B cell (primary cell): ENCODE measurements at regions not wholly inside any gene's neighbourhood (a gene's known extent, or its start where the extent isn't known, plus 50 kb on each side); places are given as distances from the start of the nearest gene placed in this dataset.

Experiments
- ATAC-seq: fragments of 200-7000 bp; cut with Tn5 transposase; one replicate; pipeline ENCODE4 v1.10.0; 2021; ENCODE audit warnings: low read depth, mild to moderate bottlenecking, moderate number of reproducible peaks, moderate library complexity
- CTCF ChIA-PET: fragments of 350-600 bp; sonication (Branson Sonifier 250); formaldehyde crosslinking; loops from one replicate; lab custom pipeline; 2021; ENCODE audit warnings: antibody characterized with exemption, inconsistent platforms; lab: Charles Lee
- POLR2A ChIA-PET: fragments of 350-600 bp; sonication (Branson Sonifier 250); formaldehyde crosslinking; loops from one replicate; lab custom pipeline; 2021; ENCODE audit warnings: antibody characterized with exemption; lab: Charles Lee
- DNase-seq: peaks from one replicate; pipeline ENCODE4 v3.0.0; 2013
- H2AFZ ChIP-seq: 2 replicates; pipeline ENCODE4 v1.6.1; 2012; ENCODE audit warnings: mild to moderate bottlenecking, low read depth, low read length; ENCODE audit not compliant: insufficient read depth, poor library complexity, severe bottlenecking
- H3K27ac ChIP-seq, 2 donors: 1 replicate in 1 of 2; 2 replicates in 1 of 2; pipeline ENCODE4 v1.5.1; 2012 to 2013; ENCODE audit warnings: low read length in 2 of 2, mild to moderate bottlenecking in 2 of 2, moderate library complexity in 1 of 2
- H3K27me3 ChIP-seq, 4 experiments: fragments of 200-600 bp in 1 of 4; sonication (generic) in 1 of 4; replicated peaks in 1 of 4; 1 replicate in 2 of 4; 2 replicates in 2 of 4; pipeline versions ENCODE4 v1.6.1 to v1.7.0; 2013 to 2016; ENCODE audit warnings: low read length in 3 of 4, mild to moderate bottlenecking in 2 of 4, mixed read lengths in 1 of 4, moderate library complexity in 1 of 4; ENCODE audit not compliant: insufficient read depth in 4 of 4, control insufficient read depth in 3 of 4; ENCODE audit errors: control extremely low read depth in 1 of 4
- H3K36me3 ChIP-seq, 2 experiments: replicated peaks in 1 of 2; 1 replicate in 1 of 2; 2 replicates in 1 of 2; pipeline versions ENCODE4 v1.6.1 to v1.7.1; 2013; ENCODE audit warnings: low read length in 1 of 2; ENCODE audit not compliant: insufficient read depth in 2 of 2, control insufficient read depth in 1 of 2; ENCODE audit errors: control extremely low read depth in 1 of 2, extremely low read depth in 1 of 2
- H3K4me1 ChIP-seq, 2 donors: fragments of 200-600 bp in 1 of 2; sonication (generic) in 1 of 2; 1 replicate in 1 of 2; 2 replicates in 1 of 2; pipeline versions ENCODE4 v1.5.1 to v1.6.1; 2013 to 2017; ENCODE audit warnings: low read length in 2 of 2; ENCODE audit not compliant: control insufficient read depth in 2 of 2, insufficient read depth in 2 of 2
- H3K4me2 ChIP-seq: replicated peaks from 2 replicates; pipeline ENCODE3; 2012; ENCODE audit warnings: mild to moderate bottlenecking, low read depth, low read length; ENCODE audit not compliant: poor library complexity, severe bottlenecking
- H3K4me3 ChIP-seq, 5 experiments: fragments of 200-600 bp in 1 of 5; sonication (generic) in 1 of 5; 1 replicate in 3 of 5; 2 replicates in 2 of 5; pipeline versions ENCODE4 v1.5.1 to v1.7.0; 2011 to 2016; ENCODE audit warnings: low read length in 4 of 5, mild to moderate bottlenecking in 4 of 5, low read depth in 2 of 5, control low read depth in 1 of 5, moderate library complexity in 1 of 5; ENCODE audit not compliant: insufficient read depth in 1 of 5; ENCODE audit errors: control extremely low read depth in 1 of 5, extremely low read depth in 1 of 5
- H3K79me2 ChIP-seq: fragments of 200-600 bp; sonication (generic); one replicate; pipeline ENCODE4 v1.6.0; 2016; ENCODE audit warnings: low read length; ENCODE audit not compliant: control insufficient read depth, insufficient read depth
- H3K9ac ChIP-seq: fragments of 200-600 bp; sonication (generic); 2 replicates; pipeline ENCODE4 v1.6.1; 2017; ENCODE audit warnings: mild to moderate bottlenecking, low read length, moderate library complexity
- H3K9me3 ChIP-seq, 3 donors: one replicate each; pipeline versions ENCODE4 v1.6.1 to v1.7.1; 2013; ENCODE audit warnings: low read length in 2 of 3; ENCODE audit not compliant: control insufficient read depth in 2 of 3, insufficient read depth in 1 of 3; ENCODE audit errors: control extremely low read depth in 1 of 3
- H4K20me1 ChIP-seq: 2 replicates; pipeline ENCODE4 v1.6.0; 2012; ENCODE audit warnings: mild to moderate bottlenecking, low read length; ENCODE audit not compliant: insufficient read depth, control insufficient read depth, poor library complexity, severe bottlenecking
- H3K27ac Mint-ChIP-seq: one replicate; pipeline ENCODE4 v1.8.0; 2021; ENCODE audit warnings: mixed read lengths
- H3K27me3 Mint-ChIP-seq: one replicate; pipeline ENCODE4 v1.8.0; 2021; ENCODE audit warnings: mixed read lengths
- H3K4me1 Mint-ChIP-seq: one replicate; pipeline ENCODE4 v1.8.0; 2021; ENCODE audit warnings: mixed read lengths
- H3K4me3 Mint-ChIP-seq: one replicate; pipeline ENCODE4 v1.8.0; 2021; ENCODE audit warnings: mixed read lengths
- H3K9me3 Mint-ChIP-seq: one replicate; pipeline ENCODE4 v1.8.0; 2022; ENCODE audit warnings: mixed read lengths; ENCODE audit not compliant: insufficient read depth
- EZH2 ChIP-seq: IDR thresholded peaks from 2 replicates; pipeline ENCODE4 v1.6.1; 2012; ENCODE audit warnings: borderline replicate concordance, low read depth, mild to moderate bottlenecking, moderate library complexity, low read length; ENCODE audit not compliant: insufficient read depth, poor library complexity, severe bottlenecking
- WGBS: methylation state at CpG from one replicate; pipeline ENCODE4 v1.1.5; 2013; ENCODE audit warnings: missing lambda C conversion rate; ENCODE audit not compliant: insufficient coverage; 5-methylcytosine and 5-hydroxymethylcytosine counted together
- intact Hi-C: fragments of 100-400 bp; cut with micrococcal nuclease; formaldehyde crosslinking; loops from one replicate; pipeline ENCODE4 v1.10.0; 2022
- TF ChIP-seq, protein P1 (sequence below): fragments of 200-600 bp; IDR thresholded peaks from one replicate; pipeline ENCODE4 v1.8.0; 2022; ENCODE audit warnings: antibody characterized with exemption, mild to moderate bottlenecking

- peaks cover 4% of the 10 kb centered on the region for H3K9me3 Mint-ChIP-seq
- intact Hi-C loops, result no loop called here
- H3K27me3 ChIP-seq, result no peaks in the 10 kb centered on the region
- H3K27ac ChIP-seq, result no peak overlapping the region
- H3K4me3 ChIP-seq, result no peak overlapping the region
- H3K4me1 ChIP-seq, result no peaks in the 10 kb centered on the region
- no peak overlapping the region for H3K4me2 ChIP-seq
- DNase-seq (no peak), ATAC-seq (no peak)
- POLR2A ChIA-PET, result no interaction called here
- CTCF ChIA-PET, result no interaction called here
- H4K20me1 ChIP-seq, result no peaks in the 10 kb centered on the region
- no peaks in the 10 kb centered on the region for H3K79me2 ChIP-seq
- H3K9me3 ChIP-seq, result peaks cover 0 to 2% (median 0%) of the 10 kb centered on the region in 3 donors
- no peaks in the 10 kb centered on the region for H3K27me3 Mint-ChIP-seq
- H3K4me3 Mint-ChIP-seq, result no peak overlapping the region
- H3K27ac Mint-ChIP-seq, result no peak overlapping the region
- 17% methylated on average over 2 of the region's 2 CpGs for WGBS
- no peaks in the 10 kb centered on the region for H3K4me1 Mint-ChIP-seq
- TF ChIP-seq, protein P1, sequence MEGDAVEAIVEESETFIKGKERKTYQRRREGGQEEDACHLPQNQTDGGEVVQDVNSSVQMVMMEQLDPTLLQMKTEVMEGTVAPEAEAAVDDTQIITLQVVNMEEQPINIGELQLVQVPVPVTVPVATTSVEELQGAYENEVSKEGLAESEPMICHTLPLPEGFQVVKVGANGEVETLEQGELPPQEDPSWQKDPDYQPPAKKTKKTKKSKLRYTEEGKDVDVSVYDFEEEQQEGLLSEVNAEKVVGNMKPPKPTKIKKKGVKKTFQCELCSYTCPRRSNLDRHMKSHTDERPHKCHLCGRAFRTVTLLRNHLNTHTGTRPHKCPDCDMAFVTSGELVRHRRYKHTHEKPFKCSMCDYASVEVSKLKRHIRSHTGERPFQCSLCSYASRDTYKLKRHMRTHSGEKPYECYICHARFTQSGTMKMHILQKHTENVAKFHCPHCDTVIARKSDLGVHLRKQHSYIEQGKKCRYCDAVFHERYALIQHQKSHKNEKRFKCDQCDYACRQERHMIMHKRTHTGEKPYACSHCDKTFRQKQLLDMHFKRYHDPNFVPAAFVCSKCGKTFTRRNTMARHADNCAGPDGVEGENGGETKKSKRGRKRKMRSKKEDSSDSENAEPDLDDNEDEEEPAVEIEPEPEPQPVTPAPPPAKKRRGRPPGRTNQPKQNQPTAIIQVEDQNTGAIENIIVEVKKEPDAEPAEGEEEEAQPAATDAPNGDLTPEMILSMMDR, result no peak
- TF ChIP-seq EZH2, result no peak
- H2AFZ ChIP-seq, result no peak overlapping the region
- H3K9ac ChIP-seq, result no peak overlapping the region
- no peaks in the 10 kb centered on the region for H3K36me3 ChIP-seq
These were observed 984.6 kb upstream of the TENM3 start for GRCh38 chr4:181258569-181258968.

GRCh38 chr4:181259081-181259709 lies 984.0 kb upstream of the TENM3 start:
- DNase-seq (no peak), ATAC-seq (no peak)
- Histone ChIP-seq H3K4me1 (no peaks in the 10 kb centered on the region), H3K9ac (no peak overlapping the region), H3K9me3 (peaks cover 0 to 2% (median 0%) of the 10 kb centered on the region in 3 donors), H4K20me1 (no peaks in the 10 kb centered on the region), H3K36me3 (no peaks in the 10 kb centered on the region), H3K4me3 (no peak overlapping the region), H3K27ac (no peak overlapping the region), H3K4me2 (no peak overlapping the region), H3K79me2 (no peaks in the 10 kb centered on the region), H3K27me3 (no peaks in the 10 kb centered on the region), H2AFZ (no peak overlapping the region)
- ChIA-PET POLR2A (no interaction called here), CTCF (no interaction called here)
- Mint-ChIP-seq H3K4me3 (no peak overlapping the region), H3K9me3 (no peaks in the 10 kb centered on the region), H3K27me3 (no peaks in the 10 kb centered on the region), H3K27ac (no peak overlapping the region), H3K4me1 (no peaks in the 10 kb centered on the region)
- WGBS, result no CpG with 5 or more reads among the region's 4 CpGs
- intact Hi-C loops, result no loop called here
- TF ChIP-seq EZH2, result no peak
- TF ChIP-seq, protein P1, result no peak
